H1 (cell line): ENCODE measurements at regions not wholly inside any gene's neighbourhood (a gene's known extent, or its start where the extent isn't known, plus 50 kb on each side); places are given as distances from the start of the nearest gene placed in this dataset.

ENCODE experiments used
- JUN ChIP-seq: IDR thresholded peaks from 2 replicates; pipeline ENCODE4 v1.6.1; 2011; ENCODE audit warnings: low read depth, mild to moderate bottlenecking, improper control_type of control experiment, low read length
- SP2 ChIP-seq: IDR thresholded peaks from 2 replicates; pipeline ENCODE4 v1.6.1; 2012; ENCODE audit warnings: mild to moderate bottlenecking, low read length, inconsistent platforms
- SRF ChIP-seq: IDR thresholded peaks from 2 replicates; pipeline ENCODE4 v1.6.1; 2011; ENCODE audit warnings: mild to moderate bottlenecking, low read depth, low read length, moderate library complexity

GRCh38 chr4:116064331-116064730 lies 950.9 kb upstream of the NDST4 start (continued):
- no peak for TF ChIP-seq JUN
- no peak for TF ChIP-seq SP2
- TF ChIP-seq SRF = no peak
